SK-N-SH (cell line): ENCODE measurements at regions not wholly inside any gene's neighbourhood (a gene's known extent, or its start where the extent isn't known, plus 50 kb on each side); places are given as distances from the start of the nearest gene placed in this dataset.

Experiments used
- CTCF ChIA-PET: fragments of 300-600, 350-600 bp; formaldehyde crosslinking; extraction: SDS; loops from one replicate; lab custom pipeline; 2021; lab: Yijun Ruan, JAX
- POLR2A ChIA-PET: fragments of 350-600 bp; sonication (Branson Sonifier 250); formaldehyde crosslinking; extraction: SDS; loops from one replicate; lab custom pipeline; 2020; ENCODE audit warnings: antibody characterized with exemption, inconsistent platforms; lab: Yijun Ruan, JAX
- DNase-seq: peaks from one replicate; pipeline ENCODE4 v3.0.0; 2012
- H2AFZ ChIP-seq: fragments of 200-600 bp; sonication (generic); 2 replicates; pipeline ENCODE4 v1.8.1; 2016; ENCODE audit warnings: antibody characterized with exemption, mild to moderate bottlenecking, low read depth
- H3F3A ChIP-seq: fragments of 200-600 bp; sonication (generic); replicated peaks from 2 replicates; pipeline ENCODE3; 2016; ENCODE audit warnings: antibody characterized with exemption, mild to moderate bottlenecking; ENCODE audit not compliant: insufficient read depth
- H3K27ac ChIP-seq, 2 experiments: fragments of 200-500 bp in 1 of 2; fragments of 200-600 bp in 1 of 2; sonication (Bioruptor generic) in 1 of 2; sonication (generic), shearing (Covaris generic) in 1 of 2; 2 replicates each; pipeline versions ENCODE4 v1.5.1 to v1.6.1; 2014 to 2016; ENCODE audit warnings: low read depth in 2 of 2, inconsistent platforms in 1 of 2, low read length in 1 of 2, mild to moderate bottlenecking in 1 of 2, mixed read lengths in 1 of 2
- H3K27me3 ChIP-seq: fragments of 200-600 bp; sonication (generic), shearing (Covaris generic); 2 replicates; pipeline ENCODE4 v1.6.1; 2016; ENCODE audit warnings: mixed run types; ENCODE audit not compliant: insufficient read depth
- H3K36me3 ChIP-seq, 2 experiments: fragments of 200-500 bp in 1 of 2; fragments of 200-600 bp in 1 of 2; sonication (Bioruptor generic) in 1 of 2; sonication (generic) in 1 of 2; replicated peaks in 1 of 2; 2 replicates each; pipeline versions ENCODE3 to v1.5.1; 2014 to 2016; ENCODE audit warnings: low read length in 1 of 2, mild to moderate bottlenecking in 1 of 2; ENCODE audit not compliant: insufficient read depth in 2 of 2, control insufficient read depth in 1 of 2
- H3K4me1 ChIP-seq, 2 experiments: fragments of 200-500 bp in 1 of 2; fragments of 200-600 bp in 1 of 2; sonication (Bioruptor generic) in 1 of 2; sonication (generic), shearing (Covaris generic) in 1 of 2; 2 replicates each; pipeline versions ENCODE4 v1.5.1 to v1.6.1; 2014 to 2016; ENCODE audit warnings: low read depth in 1 of 2, low read length in 1 of 2, mixed run types in 1 of 2; ENCODE audit not compliant: insufficient read depth in 2 of 2, control insufficient read depth in 1 of 2
- H3K4me2 ChIP-seq: fragments of 200-600 bp; sonication (generic), shearing (Covaris generic); 2 replicates; pipeline ENCODE4 v1.6.1; 2017; ENCODE audit warnings: mixed run types
- H3K4me3 ChIP-seq, 2 experiments: fragments of 200-500 bp in 1 of 2; fragments of 200-600 bp in 1 of 2; sonication (Bioruptor generic) in 1 of 2; sonication (generic), shearing (Covaris generic) in 1 of 2; 2 replicates each; pipeline versions ENCODE4 v1.5.1 to v1.8.1; 2014 to 2016; ENCODE audit warnings: low read depth in 2 of 2, inconsistent platforms in 1 of 2, low read length in 1 of 2, mild to moderate bottlenecking in 1 of 2, mixed read lengths in 1 of 2, moderate library complexity in 1 of 2
- H3K79me2 ChIP-seq: fragments of 200-600 bp; sonication (generic); 2 replicates; pipeline ENCODE4 v1.8.1; 2017; ENCODE audit warnings: mild to moderate bottlenecking; ENCODE audit not compliant: insufficient read depth
- H3K9ac ChIP-seq: fragments of 200-600 bp; sonication (generic); 2 replicates; pipeline ENCODE4 v1.6.1; 2017; ENCODE audit warnings: mixed run types
- H3K9me2 ChIP-seq: fragments of 200-600 bp; sonication (generic); 2 replicates; pipeline ENCODE4 v1.6.1; 2017; ENCODE audit warnings: mixed run types
- H3K9me3 ChIP-seq: fragments of 200-600 bp; sonication (generic); 2 replicates; pipeline ENCODE4 v1.6.1; 2017; ENCODE audit warnings: mixed run types, mild to moderate bottlenecking, moderate library complexity
- H4K20me1 ChIP-seq: fragments of 200-600 bp; sonication (generic); 2 replicates; pipeline ENCODE4 v1.6.1; 2017; ENCODE audit warnings: mild to moderate bottlenecking, mixed run types; ENCODE audit not compliant: insufficient read depth
- CTCF ChIP-seq: fragments of 200-600 bp; sonication (generic); IDR thresholded peaks from 2 replicates; pipeline ENCODE4 v1.6.1; 2017; ENCODE audit warnings: antibody characterized with exemption, mild to moderate bottlenecking, moderate library complexity
- ELF1 ChIP-seq: IDR thresholded peaks from 2 replicates; pipeline ENCODE4 v1.4.0; 2012
- GATA2 ChIP-seq: sonication (generic); formaldehyde crosslinking; IDR thresholded peaks from 2 replicates; pipeline ENCODE4 v1.5.0; 2020; ENCODE audit warnings: mild to moderate bottlenecking, missing genetic modification reagents
- NFIC ChIP-seq: IDR thresholded peaks from 2 replicates; pipeline ENCODE4 v1.4.0; 2012; ENCODE audit warnings: borderline replicate concordance
- PBX3 ChIP-seq: IDR thresholded peaks from 2 replicates; pipeline ENCODE4; 2012
- POLR2AphosphoS5 ChIP-seq: IDR thresholded peaks from 2 replicates; pipeline ENCODE4 v1.6.1; 2012; ENCODE audit warnings: low read depth, low read length
- RAD21 ChIP-seq: IDR thresholded peaks from 2 replicates; pipeline ENCODE4 v1.6.1; 2012; ENCODE audit warnings: mild to moderate bottlenecking, low read length
- RXRA ChIP-seq: IDR thresholded peaks from 2 replicates; pipeline ENCODE4 v1.4.0; 2012; ENCODE audit warnings: low read depth, mild to moderate bottlenecking, borderline replicate concordance
- WGBS: methylation state at CpG from one replicate; pipeline ENCODE4 v1.1.6; 2017; ENCODE audit warnings: low lambda C conversion rate; 5-methylcytosine and 5-hydroxymethylcytosine counted together
- TF ChIP-seq, protein P1 (sequence below): IDR thresholded peaks from 2 replicates; pipeline ENCODE4 v1.4.0; 2012; ENCODE audit warnings: low read depth

GRCh38 chr6:156114541-156114940 is 658.9 kb upstream of the NOX3 start:
- DNase-seq: peak; percentile 51
- no peak overlapping the region for H3K9ac ChIP-seq
- peak overlapping the region in 1 of 2 experiments; percentile 77; a peak in 2 of 4 replicates for H3K27ac ChIP-seq
- no peaks in the 10 kb centered on the region for H3K36me3 ChIP-seq
- 52% methylated on average over 3 of the region's 3 CpGs for WGBS
- no peak overlapping the region for H3K4me3 ChIP-seq
- ChIA-PET POLR2A (interaction anchor here (1.1 kb wide), 2 partner anchors 86 to 663 kb away, joined by 4 read pairs; partner anchors contain the start of gene ARID1B), CTCF (interaction anchor here (1.1 kb wide), 1 partner anchor 13 kb away, joined by 4 read pairs; no protein-coding TSS in a partner anchor)
- H3K9me3 ChIP-seq: no peaks in the 10 kb centered on the region
- no peaks in the 10 kb centered on the region for H3K9me2 ChIP-seq
- no peaks in the 10 kb centered on the region for H3K27me3 ChIP-seq
- H3K4me2 ChIP-seq: no peak overlapping the region
- no peaks in the 10 kb centered on the region for H3K79me2 ChIP-seq
- H2AFZ ChIP-seq: no peak overlapping the region
- H3K4me1 ChIP-seq: peaks cover 0 to 6% of the 10 kb centered on the region in 2 experiments; a peak in 2 of 4 replicates
- no peaks in the 10 kb centered on the region for H3F3A ChIP-seq
- TF ChIP-seq RAD21 (0 out of 2 replicates have a peak, but pooled peaks have one; percentile 1), GATA2 (CRISPR knock-in tag) (peak; percentile 44; the same call in 1 of the 2 replicates), NFIC (no peak)
- no peaks in the 10 kb centered on the region for H4K20me1 ChIP-seq

DNA sequence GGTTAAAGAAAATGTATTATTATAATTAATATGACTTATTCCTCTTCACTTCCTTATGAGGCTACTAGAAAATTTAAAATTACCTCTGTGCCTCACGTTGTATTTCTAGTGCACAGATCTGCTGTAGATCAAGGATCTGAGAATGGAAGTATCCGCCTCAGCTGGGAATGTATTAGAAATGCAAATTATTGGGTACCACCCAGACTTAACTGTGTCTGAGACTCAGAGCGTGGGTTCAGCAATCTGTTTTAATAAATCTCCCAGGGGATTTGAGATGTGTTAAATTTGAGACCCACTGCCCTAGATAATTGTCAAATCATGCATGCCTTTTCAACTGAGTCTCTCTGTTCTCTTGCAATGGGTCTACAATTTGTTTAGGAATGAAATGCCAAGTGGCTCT is 658.0 kb upstream of the NOX3 start:
- H3K79me2 ChIP-seq: no peaks in the 10 kb centered on the region
- WGBS: 45% methylated on average over 3 of the region's 3 CpGs
- no peaks in the 10 kb centered on the region for H3K9me3 ChIP-seq
- no peak overlapping the region for H2AFZ ChIP-seq
- no peak for DNase-seq
- H3K36me3 ChIP-seq: no peaks in the 10 kb centered on the region
- no peaks in the 10 kb centered on the region for H3F3A ChIP-seq
- TF ChIP-seq ELF1 (no peak), CTCF (no peak), GATA2 (CRISPR knock-in tag) (no peak)
- H3K4me1 ChIP-seq: peaks cover 0 to 6% of the 10 kb centered on the region in 2 experiments; a peak in 2 of 4 replicates
- no peaks in the 10 kb centered on the region for H3K9me2 ChIP-seq
- no peak overlapping the region for H3K4me2 ChIP-seq
- H3K27ac ChIP-seq: no peak overlapping the region; a peak in 1 of 4 replicates
- no peaks in the 10 kb centered on the region for H3K27me3 ChIP-seq
- ChIA-PET POLR2A (no interaction called here), CTCF (interaction anchor here (1.5 kb wide), 1 partner anchor 19 kb away, joined by 4 read pairs; no protein-coding TSS in a partner anchor)
- H3K9ac ChIP-seq: no peak overlapping the region
- H4K20me1 ChIP-seq: no peaks in the 10 kb centered on the region
- H3K4me3 ChIP-seq: no peak overlapping the region

- CTCF ChIA-PET: no interaction called here
- Histone ChIP-seq H3K9me3 (no peaks in the 10 kb centered on the region), H3K4me2 (no peak overlapping the region), H3K9ac (no peak overlapping the region), H3K79me2 (no peaks in the 10 kb centered on the region), H2AFZ (no peak overlapping the region), H3F3A (no peaks in the 10 kb centered on the region), H3K4me3 (no peak overlapping the region), H3K27ac (no peak overlapping the region), H3K4me1 (peaks cover 0 to 6% of the 10 kb centered on the region in 2 experiments; a peak in 2 of 4 replicates), H3K9me2 (no peaks in the 10 kb centered on the region), H4K20me1 (no peaks in the 10 kb centered on the region), H3K27me3 (no peaks in the 10 kb centered on the region), H3K36me3 (no peaks in the 10 kb centered on the region)
- TF ChIP-seq PBX3 (no peak), NFIC (no peak), RXRA (no peak), POLR2AphosphoS5 (no peak), CTCF (no peak)
- TF ChIP-seq, protein P1, sequence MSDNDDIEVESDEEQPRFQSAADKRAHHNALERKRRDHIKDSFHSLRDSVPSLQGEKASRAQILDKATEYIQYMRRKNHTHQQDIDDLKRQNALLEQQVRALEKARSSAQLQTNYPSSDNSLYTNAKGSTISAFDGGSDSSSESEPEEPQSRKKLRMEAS: no peak
- POLR2A ChIA-PET: no interaction called here
- WGBS: 55% methylated on average over 7 of the region's 10 CpGs
- no peak for DNase-seq
These were observed 656.3 kb upstream of the NOX3 start for GRCh38 chr6:156111913-156112312.
